ENCODE measurements at regions not wholly inside any gene's neighbourhood (a gene's known extent, or its start where the extent isn't known, plus 50 kb on each side); places are given as distances from the start of the nearest gene placed in this dataset.

DNA sequence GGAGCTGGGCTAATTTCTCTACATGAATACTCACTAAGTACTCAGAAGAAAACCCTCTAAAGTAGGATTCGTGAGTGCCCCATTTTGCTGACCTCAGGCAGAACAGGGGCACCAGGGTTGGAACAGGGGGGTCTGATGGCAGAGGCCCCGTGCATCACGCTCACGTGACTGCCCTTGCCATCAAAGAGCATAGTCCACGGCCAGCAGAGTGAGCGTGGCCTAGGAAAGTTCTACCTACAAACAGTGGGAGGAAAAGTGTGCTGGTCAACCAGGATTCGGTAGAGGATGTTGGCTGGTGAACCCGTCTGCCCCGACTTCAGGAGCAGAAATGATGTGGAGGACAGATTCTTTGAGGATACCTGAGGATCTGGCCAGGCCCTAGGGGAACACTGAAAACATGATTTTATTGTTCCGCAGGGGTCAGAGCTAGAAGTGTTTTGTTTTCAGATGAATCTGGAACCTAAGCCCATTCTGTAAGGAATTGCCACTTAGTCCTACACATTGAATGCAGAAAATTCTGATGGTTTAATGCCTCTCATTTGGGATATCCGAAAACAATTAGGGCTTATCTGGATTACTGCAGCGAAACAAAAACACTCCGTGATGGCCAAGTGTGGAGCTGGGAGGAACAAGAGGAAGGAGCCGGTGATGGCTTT, 138.8 kb upstream of the SHH start:
- ATAC-seq (no peak), DNase-seq (no peak)
- Histone ChIP-seq H3K27ac (no peak overlapping the region), H3K4me1 (no peaks in the 10 kb centered on the region), H3K27me3 (ENCODE audit: low read depth) (no peaks in the 10 kb centered on the region), H3K9me3 (no peaks in the 10 kb centered on the region), H3K4me3 (no peak overlapping the region), H3K36me3 (no peaks in the 10 kb centered on the region)
- intact Hi-C loops (cut with DNase I), result no loop called here
- TF ChIP-seq, protein P1, sequence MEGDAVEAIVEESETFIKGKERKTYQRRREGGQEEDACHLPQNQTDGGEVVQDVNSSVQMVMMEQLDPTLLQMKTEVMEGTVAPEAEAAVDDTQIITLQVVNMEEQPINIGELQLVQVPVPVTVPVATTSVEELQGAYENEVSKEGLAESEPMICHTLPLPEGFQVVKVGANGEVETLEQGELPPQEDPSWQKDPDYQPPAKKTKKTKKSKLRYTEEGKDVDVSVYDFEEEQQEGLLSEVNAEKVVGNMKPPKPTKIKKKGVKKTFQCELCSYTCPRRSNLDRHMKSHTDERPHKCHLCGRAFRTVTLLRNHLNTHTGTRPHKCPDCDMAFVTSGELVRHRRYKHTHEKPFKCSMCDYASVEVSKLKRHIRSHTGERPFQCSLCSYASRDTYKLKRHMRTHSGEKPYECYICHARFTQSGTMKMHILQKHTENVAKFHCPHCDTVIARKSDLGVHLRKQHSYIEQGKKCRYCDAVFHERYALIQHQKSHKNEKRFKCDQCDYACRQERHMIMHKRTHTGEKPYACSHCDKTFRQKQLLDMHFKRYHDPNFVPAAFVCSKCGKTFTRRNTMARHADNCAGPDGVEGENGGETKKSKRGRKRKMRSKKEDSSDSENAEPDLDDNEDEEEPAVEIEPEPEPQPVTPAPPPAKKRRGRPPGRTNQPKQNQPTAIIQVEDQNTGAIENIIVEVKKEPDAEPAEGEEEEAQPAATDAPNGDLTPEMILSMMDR (IDR thresholded peaks at IDR 0.05), result no peak

DNA sequence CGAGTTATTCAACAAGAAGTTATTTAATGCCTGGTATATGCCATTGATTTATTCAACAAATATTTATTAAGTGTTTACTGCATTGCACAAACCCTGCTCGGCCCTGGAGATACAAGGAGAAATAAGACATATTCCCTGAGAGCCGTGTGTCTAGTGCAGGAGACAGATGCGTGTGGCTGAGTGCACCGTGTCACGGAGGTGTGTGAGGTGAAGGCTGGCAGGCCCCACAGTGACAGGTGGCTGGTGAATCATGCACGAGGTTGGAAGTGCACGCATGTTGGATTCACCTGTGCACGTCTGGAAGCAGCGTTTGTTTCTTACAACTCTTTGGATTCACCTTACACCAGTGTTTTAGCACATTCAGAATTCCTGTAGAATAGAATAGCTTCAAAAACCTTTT, 136.6 kb upstream of the SHH start:
- ATAC-seq, result no peak
- intact Hi-C loops (cut with DNase I), result no loop called here
- Histone ChIP-seq H3K4me1 (no peaks in the 10 kb centered on the region), H3K4me3 (no peak overlapping the region), H3K27ac (no peak overlapping the region), H3K36me3 (no peaks in the 10 kb centered on the region), H3K9me3 (no peaks in the 10 kb centered on the region), H3K27me3 (ENCODE audit: low read depth) (no peaks in the 10 kb centered on the region)
- TF ChIP-seq, protein P1 (IDR thresholded peaks at IDR 0.05), result no peak
- DNase-seq, result no peak

DNA sequence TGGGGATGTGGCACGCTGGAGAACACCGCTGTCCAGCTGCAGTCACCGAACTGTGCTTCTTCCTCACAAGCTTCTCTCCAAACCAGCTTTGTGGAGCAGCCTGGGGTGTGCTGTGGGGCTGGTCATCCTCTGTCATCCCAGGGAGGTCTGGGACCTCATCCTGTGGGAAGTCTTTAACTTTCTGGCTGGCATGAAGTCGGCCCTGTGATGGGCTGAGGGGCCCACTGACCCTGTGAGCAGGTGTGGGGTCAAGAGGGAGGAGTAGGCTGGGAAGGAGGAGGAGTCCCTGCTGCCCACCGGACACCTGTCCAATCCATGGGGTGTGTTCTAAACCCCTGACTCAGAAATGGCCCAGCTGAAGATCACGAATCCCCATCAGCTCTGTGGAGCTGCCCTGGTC, 136.2 kb upstream of the SHH start:
- DNase-seq, result no peak
- Histone ChIP-seq H3K27me3 (ENCODE audit: low read depth) (no peaks in the 10 kb centered on the region), H3K4me3 (no peak overlapping the region), H3K27ac (no peak overlapping the region), H3K4me1 (no peaks in the 10 kb centered on the region), H3K36me3 (no peaks in the 10 kb centered on the region), H3K9me3 (no peaks in the 10 kb centered on the region)
- intact Hi-C loops (cut with DNase I), result no loop called here
- TF ChIP-seq, protein P1 (IDR thresholded peaks at IDR 0.05), result no peak
- no peak for ATAC-seq

DNA sequence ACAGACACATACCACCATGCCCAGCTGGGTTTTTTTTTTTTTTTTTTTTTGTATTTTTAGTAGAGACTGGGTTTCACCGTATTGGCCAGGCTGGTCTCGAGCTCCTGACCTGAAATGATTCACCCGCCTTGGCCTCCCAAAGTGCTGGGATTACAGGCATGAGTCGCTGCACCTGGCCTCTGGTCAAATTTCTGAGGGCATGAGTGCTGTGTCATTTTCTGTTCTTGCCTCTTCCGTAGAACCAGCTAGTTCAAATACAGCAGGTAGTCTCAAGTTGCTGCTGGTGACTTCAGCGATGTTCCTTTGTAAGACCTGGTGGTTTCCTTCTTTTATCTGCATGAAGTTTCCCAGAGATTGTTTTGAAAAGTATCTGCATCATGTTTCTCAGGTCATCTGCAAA, 134.8 kb upstream of the SHH start:
- Histone ChIP-seq H3K27me3 (ENCODE audit: low read depth) (no peaks in the 10 kb centered on the region), H3K9me3 (no peaks in the 10 kb centered on the region), H3K27ac (no peak overlapping the region), H3K4me3 (no peak overlapping the region), H3K4me1 (no peaks in the 10 kb centered on the region), H3K36me3 (no peaks in the 10 kb centered on the region)
- ATAC-seq (no peak), DNase-seq (no peak)
- TF ChIP-seq, protein P1 (IDR thresholded peaks at IDR 0.05), result no peak
- intact Hi-C loops (cut with DNase I), result no loop called here

DNA sequence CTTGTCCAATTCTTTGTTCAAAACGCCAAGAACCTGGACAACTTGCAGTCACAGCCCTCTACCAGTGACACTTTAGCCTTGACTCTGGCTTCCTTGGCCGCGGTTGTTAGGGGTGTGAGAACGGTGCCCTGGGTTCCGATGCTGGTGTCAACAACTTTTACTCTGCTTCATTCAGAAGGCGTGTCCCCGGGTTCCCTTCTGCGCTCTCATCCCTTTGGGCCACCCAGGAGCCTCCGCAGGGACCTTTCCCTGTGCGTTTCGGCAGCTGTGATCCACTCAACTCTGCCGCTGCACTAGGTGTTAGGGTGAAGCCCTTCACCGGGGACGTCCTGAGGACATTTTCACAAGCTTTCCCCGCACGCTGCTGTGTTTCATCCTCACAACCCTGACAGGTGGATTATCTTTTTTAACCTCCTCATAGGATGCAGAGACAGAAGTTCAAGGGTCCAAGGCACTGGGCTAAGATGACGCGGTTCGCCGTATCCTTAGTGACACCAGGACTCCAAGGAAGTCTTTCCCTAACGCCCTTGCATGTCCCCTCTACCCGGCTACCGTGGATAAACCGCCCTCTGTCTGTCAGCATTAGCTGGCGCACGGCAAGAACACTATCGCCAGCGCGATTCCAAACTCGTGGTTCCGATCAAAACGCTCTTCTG, 133.5 kb upstream of the SHH start:
- no peak overlapping the region for H3K4me3 ChIP-seq
- intact Hi-C loops (cut with DNase I), result no loop called here
- H3K27ac ChIP-seq, result no peak overlapping the region
- ATAC-seq (no peak), DNase-seq (no peak)
- H3K27me3 ChIP-seq (ENCODE audit: low read depth), result no peaks in the 10 kb centered on the region
- H3K4me1 ChIP-seq, result no peaks in the 10 kb centered on the region
- no peaks in the 10 kb centered on the region for H3K9me3 ChIP-seq
- no peaks in the 10 kb centered on the region for H3K36me3 ChIP-seq
- TF ChIP-seq, protein P1 (IDR thresholded peaks at IDR 0.05), result no peak

Measured in lower lobe of right lung (tissue), 2 donors.